ENCODE measurements at regions not wholly inside any gene's neighbourhood (a gene's known extent, or its start where the extent isn't known, plus 50 kb on each side); places are given as distances from the start of the nearest gene placed in this dataset.

- DNase-seq: no peak
Observed at GRCh38 chr2:219692521-219692920, 65.1 kb downstream of the SLC4A3 start.

DNA sequence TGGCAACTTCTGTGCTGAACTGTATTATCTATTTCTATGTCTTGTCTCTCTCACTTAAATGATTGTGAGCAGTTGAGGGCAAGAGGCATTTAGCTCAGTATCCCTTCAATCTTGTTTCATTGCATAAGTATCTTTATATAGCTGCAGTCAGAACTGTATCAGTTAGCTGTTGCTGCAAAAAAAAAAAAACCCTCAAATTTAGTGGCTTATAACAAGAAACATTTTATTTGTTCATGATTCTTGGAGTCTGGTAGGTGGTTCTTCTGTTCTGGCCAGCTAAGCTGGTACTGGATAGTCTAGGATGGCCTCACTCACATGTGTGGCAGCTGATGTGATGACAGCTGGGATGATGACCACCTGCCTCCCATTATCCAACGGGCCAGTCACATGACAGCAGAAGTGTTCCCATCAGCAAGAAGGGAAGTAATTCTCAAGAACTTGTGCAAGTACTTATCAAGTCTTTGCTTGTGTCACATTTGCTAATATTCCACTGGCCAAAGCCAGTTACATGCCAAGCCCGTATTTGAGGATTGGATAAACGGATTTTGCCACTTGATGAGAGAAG lies 67.8 kb downstream of the SLC4A3 start:
- DNase-seq: no peak

GRCh38 chr2:219697811-219698747 lies 70.6 kb downstream of the SLC4A3 start:
- no peak for DNase-seq

GRCh38 chr2:219698748-219699439 lies 71.5 kb downstream of the SLC4A3 start:
- DNase-seq: no peak

DNA sequence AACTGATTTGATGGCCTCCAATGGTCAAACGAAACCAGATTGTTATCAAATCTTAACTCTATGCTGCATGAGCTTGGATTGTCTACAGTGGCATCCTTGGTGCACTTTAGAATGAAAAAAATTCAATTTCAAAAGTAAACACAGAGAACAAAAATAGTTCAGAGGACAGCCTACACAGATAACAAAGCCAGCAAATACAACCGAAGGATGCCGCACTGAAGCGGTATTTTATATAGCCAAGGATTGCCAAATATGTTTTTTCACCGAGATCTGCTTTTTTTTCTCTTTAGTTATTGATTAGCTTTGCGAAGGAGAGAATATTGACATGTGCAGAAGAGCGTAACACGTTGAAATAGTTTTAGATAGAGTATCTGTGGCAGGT lies 72.0 kb downstream of the SLC4A3 start:
- no peak for DNase-seq

DNA sequence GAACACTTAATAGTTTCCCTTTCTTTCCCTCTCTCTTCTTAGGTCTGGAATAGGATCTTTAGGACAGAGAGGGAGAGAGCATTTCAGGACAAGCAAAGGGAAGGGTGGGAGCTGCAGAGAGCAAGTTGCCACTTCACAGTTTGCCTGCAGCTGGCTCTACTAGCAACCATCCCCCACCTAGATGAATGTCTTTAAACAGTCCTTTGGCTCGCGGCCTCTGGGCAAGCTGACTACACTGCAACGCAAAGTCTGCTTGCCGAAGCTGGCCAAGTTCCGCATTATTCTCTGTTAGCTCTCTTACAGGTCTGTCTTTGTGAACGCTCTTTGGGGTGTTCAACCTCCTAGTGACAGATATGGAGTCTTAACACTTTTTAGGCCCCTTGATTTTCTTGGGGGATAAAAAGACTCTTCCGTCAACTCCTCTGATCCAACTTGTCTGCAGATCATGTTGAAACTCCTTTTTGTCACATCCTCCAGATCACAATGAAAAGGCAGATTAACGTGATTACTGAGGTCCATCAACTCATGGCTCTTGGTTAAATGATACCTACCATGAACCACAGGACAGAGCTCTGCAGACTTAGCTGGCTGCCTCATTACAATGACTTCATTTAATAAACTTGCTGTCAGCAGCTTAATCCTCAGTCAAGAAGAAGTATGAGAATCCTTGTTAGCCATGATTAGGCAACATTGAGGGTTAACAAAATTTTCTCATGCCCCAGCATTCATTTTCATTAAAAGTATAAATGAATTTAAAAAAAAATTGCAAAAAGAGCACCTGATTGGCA lies 74.6 kb downstream of the SLC4A3 start:
- DNase-seq: no peak

GRCh38 chr2:219702796-219703545 lies 75.5 kb downstream of the SLC4A3 start:
- no peak for DNase-seq

- no peak for DNase-seq
Observed at GRCh38 chr2:219704878-219705277, 77.4 kb downstream of the SLC4A3 start.

- DNase-seq: no peak
Observed at GRCh38 chr2:219706823-219707281, 79.4 kb downstream of the SLC4A3 start.

DNA sequence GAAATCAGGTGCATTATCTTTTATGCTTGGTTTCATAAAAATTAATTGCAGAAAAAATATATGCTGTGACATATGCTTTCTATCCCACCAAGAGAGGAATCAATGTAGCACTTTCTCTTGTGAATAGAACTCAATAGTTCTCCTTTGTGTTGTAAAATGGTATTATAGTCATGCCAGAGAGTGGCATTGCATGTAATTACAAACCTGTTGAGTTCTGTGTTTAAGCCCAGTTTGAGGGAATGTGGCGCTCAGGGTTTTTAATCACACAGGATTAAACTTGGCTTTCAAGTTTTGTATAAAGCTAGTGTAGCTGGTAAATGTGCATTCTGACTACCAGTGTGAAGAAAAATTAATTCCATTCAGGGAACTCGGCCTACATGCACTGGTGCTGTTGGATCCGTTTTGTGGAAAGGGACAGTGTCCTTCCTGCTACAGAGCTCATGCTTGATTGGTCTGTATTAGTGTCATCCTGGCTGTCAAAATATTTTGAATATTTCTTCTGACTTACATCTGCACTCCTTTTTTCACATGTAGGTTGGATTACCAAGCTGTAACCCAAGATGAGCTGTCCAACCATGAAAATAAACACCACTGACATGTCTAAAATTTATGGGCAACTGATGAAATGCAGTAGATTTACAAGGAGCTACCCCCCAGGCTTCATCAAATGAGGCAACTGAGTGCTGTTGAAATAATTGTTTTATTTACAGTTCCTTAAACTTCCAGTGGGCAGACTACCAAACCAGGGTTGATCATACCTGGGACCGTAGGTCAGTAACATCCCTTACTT lies 80.3 kb downstream of the SLC4A3 start:
- DNase-seq: no peak

DNA sequence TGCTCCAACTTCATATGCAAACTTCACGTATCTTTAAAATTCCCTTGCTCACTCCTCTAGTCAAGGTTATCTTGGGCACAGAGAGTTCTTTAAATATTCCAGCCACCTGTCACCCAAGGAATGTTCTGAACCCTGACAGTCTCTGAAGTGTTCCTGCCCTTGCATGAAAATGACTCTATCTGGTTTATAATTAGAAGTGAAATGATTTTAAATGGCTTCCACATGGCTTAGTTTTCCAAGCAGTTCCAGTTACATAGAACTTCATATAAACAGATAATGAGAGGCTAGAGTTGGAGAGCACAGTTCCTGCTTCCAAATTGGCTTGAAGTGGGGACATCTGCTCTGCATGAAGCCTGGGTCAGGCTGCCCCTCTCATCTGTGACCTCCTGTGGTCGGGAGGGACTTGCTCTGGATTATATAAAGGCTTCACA lies 81.9 kb downstream of the SLC4A3 start:
- no peak for DNase-seq

DNA sequence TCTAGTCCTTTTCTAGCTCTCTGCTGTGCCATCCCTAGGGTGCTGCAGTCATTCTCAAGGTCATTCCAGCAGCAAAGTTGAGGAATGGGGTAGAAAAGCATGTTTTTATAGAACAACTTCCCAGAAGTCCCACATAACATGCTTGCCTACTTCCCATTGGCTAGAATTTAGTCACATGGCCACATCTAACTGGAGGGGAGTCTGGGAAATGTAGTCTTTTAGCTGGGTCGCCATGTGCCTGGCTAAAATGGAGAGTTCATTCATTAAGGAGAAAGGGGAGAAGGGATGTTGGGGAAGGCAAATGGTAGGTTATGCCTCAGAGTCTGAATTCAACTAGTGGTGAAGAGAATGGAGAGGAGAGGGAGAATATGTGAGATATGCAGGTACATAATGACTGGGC lies 85.7 kb downstream of the SLC4A3 start:
- no peak for DNase-seq

DNA sequence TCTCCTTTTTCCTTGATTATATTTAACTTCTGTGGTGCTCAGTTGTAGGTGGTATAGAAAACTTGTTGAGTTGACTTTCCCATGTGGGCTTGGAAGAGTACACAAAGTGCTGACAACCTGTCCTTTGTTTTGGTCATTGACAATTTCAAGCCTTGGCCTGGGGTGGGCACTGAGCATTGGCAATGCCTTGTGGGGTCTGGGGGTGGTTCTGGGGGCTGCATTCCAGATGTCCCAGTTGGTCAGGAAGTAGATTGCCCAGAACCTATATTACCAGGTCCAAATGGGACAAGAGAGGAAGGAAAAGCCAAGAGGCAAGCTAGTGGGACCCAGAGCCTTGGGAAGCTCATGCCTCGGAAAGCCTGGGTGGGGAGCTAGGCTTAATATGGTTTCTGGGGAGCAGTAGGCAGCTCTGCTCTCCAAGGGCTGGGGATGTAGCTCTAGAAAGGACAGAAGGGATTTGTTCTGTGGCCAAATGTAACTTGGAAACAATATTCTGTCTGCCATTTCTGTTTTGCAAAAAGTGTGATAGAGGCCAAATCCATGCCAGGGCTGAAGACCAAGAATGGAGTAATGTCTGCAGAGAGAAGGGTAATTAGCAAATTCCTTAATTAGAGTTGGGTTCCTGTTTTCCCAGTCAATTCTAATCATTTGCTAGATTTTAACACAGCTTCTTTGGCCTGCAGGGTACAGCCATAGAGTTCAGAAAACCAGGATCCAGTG lies 87.4 kb downstream of the SLC4A3 start:
- DNase-seq: no peak

- no peak for DNase-seq
Observed at GRCh38 chr2:219718066-219718465, 90.6 kb downstream of the SLC4A3 start.

- no peak for DNase-seq
Observed at GRCh38 chr2:219719521-219719920, 92.1 kb downstream of the SLC4A3 start.

DNA sequence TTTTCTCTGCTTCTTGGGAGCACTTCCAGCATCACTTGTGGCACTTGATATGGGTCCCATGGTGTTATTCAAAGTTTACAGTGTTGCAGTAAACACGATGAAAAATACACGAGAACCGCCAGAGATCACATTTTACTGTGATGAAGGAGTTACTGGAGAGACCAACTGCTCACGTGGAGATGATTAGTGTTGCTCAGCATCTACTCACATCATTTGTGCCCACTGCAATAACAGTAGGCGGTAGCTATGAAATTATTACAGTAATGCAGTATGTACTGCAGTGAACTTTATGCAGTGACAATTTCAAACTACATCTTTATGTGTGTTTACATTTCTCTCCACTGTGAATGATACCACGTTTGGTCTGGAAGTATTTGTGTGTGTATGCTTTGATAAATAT lies 93.5 kb downstream of the SLC4A3 start:
- DNase-seq: no peak

- DNase-seq: no peak
Observed at GRCh38 chr2:219722276-219722879, 94.9 kb downstream of the SLC4A3 start.

DNA sequence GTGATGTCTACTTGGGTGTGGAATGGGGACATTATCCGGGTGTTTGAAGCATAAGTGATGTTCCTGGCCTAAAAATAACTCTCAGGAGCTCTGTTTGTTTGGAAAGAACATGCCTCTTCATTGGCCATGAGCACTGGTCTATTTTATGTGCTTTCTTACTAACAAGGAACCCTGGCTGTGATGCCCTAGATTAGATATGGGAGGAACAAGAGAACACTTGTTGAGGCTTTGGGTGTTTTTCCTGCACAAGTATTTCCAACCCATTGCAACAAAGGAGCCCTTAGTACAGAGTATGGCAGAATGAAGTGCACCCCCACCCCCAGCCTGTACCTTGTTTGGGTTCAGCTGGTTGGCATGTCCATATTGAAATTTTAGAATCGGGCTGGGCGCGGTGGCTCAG lies 95.9 kb downstream of the SLC4A3 start:
- no peak for DNase-seq

GRCh38 chr2:219724628-219725027 lies 97.2 kb downstream of the SLC4A3 start:
- DNase-seq: no peak

DNA sequence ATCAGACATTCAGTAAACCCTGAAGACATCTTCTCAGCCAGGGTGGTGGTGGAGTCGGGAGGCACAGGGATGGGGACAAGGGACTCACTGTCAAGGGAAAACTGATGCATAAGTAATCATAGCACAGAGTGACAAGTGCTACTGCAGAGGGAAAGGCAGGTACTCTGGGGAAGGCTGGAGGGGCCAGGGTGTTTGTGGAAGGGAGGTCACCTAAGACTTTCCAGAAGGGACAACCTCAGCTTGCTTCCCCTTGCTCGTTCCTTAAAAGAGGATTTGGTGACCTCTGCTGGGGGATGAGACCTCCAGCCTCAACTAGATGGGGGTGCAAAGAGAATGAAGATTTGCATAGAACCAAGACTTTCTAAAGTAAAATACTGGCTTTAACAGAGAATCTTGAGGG lies 99.5 kb downstream of the SLC4A3 start:
- no peak for DNase-seq
